HepG2 (cell line): ENCODE measurements at regions not wholly inside any gene's neighbourhood (a gene's known extent, or its start where the extent isn't known, plus 50 kb on each side); places are given as distances from the start of the nearest gene placed in this dataset.

ENCODE experiments used
- ATAC-seq: fragments of 200-7000 bp; cut with Tn5 transposase; 3 replicates; pipeline ENCODE4 v1.9.1; 2020; ENCODE audit warnings: mild to moderate bottlenecking, moderate library complexity
- BruUV-seq: library from RNA; stranded (reverse); fragments of 400-500 nt; replicated peaks from 2 replicates; lab custom pipeline; 2021; lab: Mats Ljungman, UMichigan
- CTCF ChIA-PET: fragments of 300-600 bp; formaldehyde crosslinking; extraction: SDS; loops from one replicate; lab custom pipeline; 2021; ENCODE audit warnings: low total read pairs, inconsistent platforms, low intra/inter-chr PET ratio; lab: Yijun Ruan, JAX
- POLR2A ChIA-PET: fragments of 350-600 bp; sonication (Branson Sonifier 250); formaldehyde crosslinking; loops from one replicate; lab custom pipeline; 2020; ENCODE audit warnings: antibody characterized with exemption, inconsistent platforms; lab: Yijun Ruan, JAX
- DNase-seq: peaks from one replicate; pipeline ENCODE4 v3.0.0-alpha.2; 2015; ENCODE audit warnings: low spot score
- FAIRE-seq: peaks from 3 replicates; lab custom pipeline; 2011; peaks lifted over from hg19 to GRCh38; lab: Jason Lieb, UNC
- H2AFZ ChIP-seq: one replicate; pipeline ENCODE4 v1.6.1; 2011; ENCODE audit warnings: low read length, inconsistent platforms
- H3K27ac ChIP-seq: fragments of 300-600 bp; 3 replicates; pipeline ENCODE4 v1.8.0; 2011; ENCODE audit warnings: mixed run types, mild to moderate bottlenecking, mixed read lengths, low read length, inconsistent platforms; ENCODE audit not compliant: insufficient read depth; ENCODE audit errors: extremely low read length
- H3K27me3 ChIP-seq, 2 experiments: fragments of 200-600 bp in 1 of 2; 2 replicates in 1 of 2; 3 replicates in 1 of 2; pipeline versions ENCODE4 v1.6.0 to v1.8.0; 2011; ENCODE audit warnings: low read length in 2 of 2, mild to moderate bottlenecking in 2 of 2, moderate library complexity in 2 of 2, inconsistent platforms in 1 of 2; ENCODE audit not compliant: insufficient read depth in 2 of 2, control insufficient read depth in 1 of 2
- H3K36me3 ChIP-seq, 2 experiments: fragments of 200-600 bp in 1 of 2; replicated peaks in 1 of 2; 2 replicates in 1 of 2; 3 replicates in 1 of 2; pipeline versions ENCODE4 v1.5.1 to v1.8.0; 2011; ENCODE audit warnings: low read length in 2 of 2, inconsistent platforms in 1 of 2; ENCODE audit not compliant: insufficient read depth in 2 of 2, control insufficient read depth in 1 of 2
- H3K4me1 ChIP-seq: 2 replicates; pipeline ENCODE4 v1.5.1; 2012; ENCODE audit warnings: low read length, inconsistent platforms; ENCODE audit not compliant: insufficient read depth
- H3K4me2 ChIP-seq: 2 replicates; pipeline ENCODE4 v1.6.0; 2011; ENCODE audit warnings: low read depth, low read length, inconsistent platforms
- H3K4me3 ChIP-seq, 3 experiments: fragments of 200-600 bp in 1 of 3; sonication (generic), shearing (Covaris generic) in 1 of 3; replicated peaks in 1 of 3; 2 replicates each; pipeline ENCODE4 v1.5.1; 2011 to 2016; ENCODE audit warnings: low read length in 3 of 3, inconsistent platforms in 2 of 3, low read depth in 2 of 3, mild to moderate bottlenecking in 2 of 3, control low read depth in 1 of 3, mixed read lengths in 1 of 3; ENCODE audit not compliant: insufficient read depth in 1 of 3
- H3K79me2 ChIP-seq: one replicate; pipeline ENCODE4 v1.6.1; 2011; ENCODE audit warnings: low read length, inconsistent platforms; ENCODE audit not compliant: insufficient read depth
- H3K9ac ChIP-seq: 2 replicates; pipeline ENCODE4 v1.6.0; 2011; ENCODE audit warnings: mild to moderate bottlenecking, low read depth, low read length, inconsistent platforms; ENCODE audit not compliant: insufficient read depth
- H3K9me3 ChIP-seq: 2 replicates; pipeline ENCODE4 v1.5.1; 2012; ENCODE audit warnings: mild to moderate bottlenecking, low read length
- H4K20me1 ChIP-seq: 2 replicates; pipeline ENCODE4 v1.6.0; 2011; ENCODE audit warnings: inconsistent platforms, mild to moderate bottlenecking, low read length, moderate library complexity; ENCODE audit not compliant: insufficient read depth
- AHDC1 ChIP-seq: sonication (generic); formaldehyde crosslinking; IDR thresholded peaks from 2 replicates; pipeline ENCODE4 v1.5.1; 2020; ENCODE audit warnings: mild to moderate bottlenecking, missing genetic modification reagents, borderline replicate concordance
- DR1 ChIP-seq: sonication (generic); formaldehyde crosslinking; IDR thresholded peaks from 2 replicates; pipeline ENCODE4 v1.8.0; 2021; ENCODE audit warnings: mild to moderate bottlenecking, missing genetic modification reagents, inconsistent platforms
- ESRRA ChIP-seq: sonication (generic); formaldehyde crosslinking; IDR thresholded peaks from 2 replicates; pipeline ENCODE4 v1.5.1; 2020; ENCODE audit warnings: mild to moderate bottlenecking, low read depth, missing genetic modification reagents
- HNRNPL ChIP-seq: fragments of 200-400 bp; formaldehyde crosslinking; IDR thresholded peaks from 2 replicates; pipeline ENCODE4 v1.6.1; 2017; ENCODE audit warnings: mild to moderate bottlenecking, low read depth, low read length
- JUNB ChIP-seq: sonication (generic); formaldehyde crosslinking; IDR thresholded peaks from 2 replicates; pipeline ENCODE4 v1.8.0; 2022; ENCODE audit warnings: missing genetic modification reagents, mild to moderate bottlenecking, borderline replicate concordance
- SP1 ChIP-seq, 2 experiments: fragments of 450-650 bp in 1 of 2; sonication (generic) in 1 of 2; formaldehyde crosslinking in 1 of 2; IDR thresholded peaks; 2 replicates each; pipeline versions ENCODE4 v1.4.0 to v1.6.1; 2016 to 2020; ENCODE audit warnings: missing genetic modification reagents in 1 of 2
- STAG1 ChIP-seq: sonication (generic); formaldehyde crosslinking; IDR thresholded peaks from 2 replicates; pipeline ENCODE4 v1.4.0; 2020; ENCODE audit warnings: missing genetic modification reagents
- U2AF2 ChIP-seq: fragments of 200-400 bp; formaldehyde crosslinking; IDR thresholded peaks from 2 replicates; pipeline ENCODE4 v1.6.1; 2017; ENCODE audit warnings: low read depth, mild to moderate bottlenecking, low read length
- ZNF24 ChIP-seq: fragments of 450-650 bp; IDR thresholded peaks from 2 replicates; pipeline ENCODE4 v1.6.1; 2017; ENCODE audit warnings: antibody characterized with exemption, mild to moderate bottlenecking
- ZNF577 ChIP-seq: sonication (generic); formaldehyde crosslinking; IDR thresholded peaks from 2 replicates; pipeline ENCODE4 v1.4.0; 2020; ENCODE audit warnings: mild to moderate bottlenecking, low read depth, missing genetic modification reagents, borderline replicate concordance
- ZNF672 ChIP-seq: sonication (generic); formaldehyde crosslinking; IDR thresholded peaks from 2 replicates; pipeline ENCODE4 v1.8.1; 2022; ENCODE audit warnings: missing genetic modification reagents
- ZNF710 ChIP-seq: sonication (generic); formaldehyde crosslinking; IDR thresholded peaks from 2 replicates; pipeline ENCODE4 v1.5.0; 2020; ENCODE audit warnings: mild to moderate bottlenecking, missing genetic modification reagents, borderline replicate concordance
- ZNF777 ChIP-seq: sonication (generic); formaldehyde crosslinking; IDR thresholded peaks from 2 replicates; pipeline ENCODE4 v1.4.0; 2020; ENCODE audit warnings: missing genetic modification reagents
- WGBS: methylation state at CpG from one replicate; pipeline ENCODE4 v1.1.6; 2017; ENCODE audit warnings: low lambda C conversion rate; 5-methylcytosine and 5-hydroxymethylcytosine counted together
- in situ Hi-C: cut with HindIII; loops from 2 replicates; pipeline ENCODE4 v1.10.0; 2017; ENCODE audit warnings: low pct_unique_long_range_greater_than_20kb; ENCODE audit not compliant: extremely low pct_ligation_motif_present
- intact Hi-C: fragments of 100-400 bp; cut with micrococcal nuclease; formaldehyde crosslinking; loops from one replicate; pipeline ENCODE4 v1.10.0; 2022; ENCODE audit not compliant: unreplicated experiment

GRCh38 chr12:115024531-115024930 lies 340.6 kb upstream of the TBX3 start (continued):
- TF ChIP-seq ZNF24: no peak
- TF ChIP-seq ZNF672 (CRISPR knock-in tag): no peak
- TF ChIP-seq AHDC1: no peak

- POLR2A ChIA-PET: no interaction called here
- Histone ChIP-seq H3K4me1 (no peaks in the 10 kb centered on the region), H3K9ac (no peak overlapping the region), H4K20me1 (no peaks in the 10 kb centered on the region), H3K4me3 (no peak overlapping the region), H2AFZ (no peak overlapping the region), H3K9me3 (no peaks in the 10 kb centered on the region; the same call in 1 of the 2 replicates), H3K27me3 (no peaks in the 10 kb centered on the region), H3K79me2 (no peaks in the 10 kb centered on the region), H3K36me3 (no peaks in the 10 kb centered on the region), H3K4me2 (no peak overlapping the region), H3K27ac (no peak overlapping the region)
- no TSS peak for BruUV-seq
- no peak for ATAC-seq
- CTCF ChIA-PET: no interaction called here
- in situ Hi-C loops: no loop called here
- intact Hi-C loops: no loop called here
- WGBS: 1% methylated on average over 2 of the region's 4 CpGs
- FAIRE-seq: no peak
- no peak for DNase-seq
- no peak for TF ChIP-seq DR1 (CRISPR knock-in tag)
- TF ChIP-seq ZNF777 (CRISPR knock-in tag): no peak
- TF ChIP-seq JUNB (CRISPR knock-in tag): no peak
- no peak for TF ChIP-seq HNRNPL
- no peak for TF ChIP-seq STAG1 (CRISPR knock-in tag)
- TF ChIP-seq ZNF577 (CRISPR knock-in tag): no peak
- TF ChIP-seq SP1 (IDR thresholded peaks at IDR 0.05): no peak
- TF ChIP-seq SP1 (CRISPR knock-in tag; IDR thresholded peaks at IDR 0.05): no peak
- no peak for TF ChIP-seq ZNF710 (CRISPR knock-in tag)
- no peak for TF ChIP-seq ESRRA (CRISPR knock-in tag)
- TF ChIP-seq U2AF2: no peak
Measured at GRCh38 chr12:115023279-115024265, 339.6 kb upstream of the TBX3 start.
